HG03457 (cell line): ENCODE measurements at regions not wholly inside any gene's neighbourhood (a gene's known extent, or its start where the extent isn't known, plus 50 kb on each side); places are given as distances from the start of the nearest gene placed in this dataset.
"Not testable (repeated sequence)": the region's sequence is repeated elsewhere in the genome, so short reads cannot be mapped to it uniquely, and the experiment has no call there.

Source experiments
- ATAC-seq: cut with Tn5 transposase; IDR thresholded peaks from one replicate; pipeline ENCODE4 v1.9.1; 2021; ENCODE audit warnings: moderate number of reproducible peaks; ENCODE audit not compliant: unreplicated experiment

DNA sequence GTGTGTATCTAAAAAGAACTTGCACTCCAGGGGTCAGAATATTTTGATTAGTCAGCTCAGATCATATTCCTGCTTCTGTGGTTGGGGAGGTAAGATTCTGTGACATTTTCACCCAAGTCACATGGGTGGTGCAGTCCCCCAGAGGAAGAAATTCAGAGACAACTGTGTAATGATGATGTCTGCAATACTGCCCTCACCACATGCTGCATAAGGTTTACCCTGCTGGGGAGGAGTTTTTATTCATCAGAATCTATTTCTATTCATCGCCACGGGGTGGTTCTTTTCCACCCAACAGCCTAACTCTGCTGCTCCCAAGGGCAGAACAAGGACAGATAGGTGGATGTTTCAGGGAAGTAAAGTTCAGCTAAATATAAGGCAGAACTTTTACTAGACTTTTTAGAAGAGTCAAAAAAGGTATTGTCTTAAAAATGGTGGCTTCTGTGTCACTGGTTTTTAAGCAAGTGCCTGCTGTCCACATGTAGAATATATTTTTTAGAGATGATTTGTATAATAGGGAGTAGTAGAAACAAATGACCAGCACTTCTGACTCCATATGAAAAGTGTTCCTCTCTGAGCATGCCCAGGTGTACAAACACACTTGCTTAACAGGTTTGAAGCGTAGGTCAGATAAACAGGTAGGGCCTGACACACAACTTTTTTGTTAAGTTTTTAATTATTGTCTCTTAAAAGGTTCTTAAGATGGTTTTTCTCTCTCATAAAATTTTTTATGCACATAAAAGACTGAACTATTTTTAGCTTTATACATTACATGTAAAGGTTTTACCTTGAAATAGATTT is 352.7 kb downstream of the LRRC70 start:
- no peak for ATAC-seq

DNA sequence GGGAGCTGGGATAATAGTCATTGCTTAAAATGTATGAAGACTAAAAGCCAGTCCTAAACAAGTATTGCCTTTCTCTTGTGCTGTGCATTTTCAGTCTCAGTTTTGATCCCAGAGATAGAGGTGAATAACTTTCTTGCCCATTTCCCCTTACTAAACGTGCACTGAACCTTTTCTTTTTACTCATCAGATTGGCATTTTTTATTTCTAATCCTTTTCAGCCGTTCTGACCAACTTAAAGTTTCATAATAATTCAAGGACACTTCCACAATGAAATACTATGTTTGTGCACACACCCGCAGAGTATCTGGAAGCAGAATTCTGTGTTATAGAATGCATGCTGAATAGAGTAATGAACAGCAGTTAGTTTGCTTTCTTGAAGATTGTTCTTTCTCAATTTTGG is 343.6 kb downstream of the LRRC70 start:
- no peak for ATAC-seq

DNA sequence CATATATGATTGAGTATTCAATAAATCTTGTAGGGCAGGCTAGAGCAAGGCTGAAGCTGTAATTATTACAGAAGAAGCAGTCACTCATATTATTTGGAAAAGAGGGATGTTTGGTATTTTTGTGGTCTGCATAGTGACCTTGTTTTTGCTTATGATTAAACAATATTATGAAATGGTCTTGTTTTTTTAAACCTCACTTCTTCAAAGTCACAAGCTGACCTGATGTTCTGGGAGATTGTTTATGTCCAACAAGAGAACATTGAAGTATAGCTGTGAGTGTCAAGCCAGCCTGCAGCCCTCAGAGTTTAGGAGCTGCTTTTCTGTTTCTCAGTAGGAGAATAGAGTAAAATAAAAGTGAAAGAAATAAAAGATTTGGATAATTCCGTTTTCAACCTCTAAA is 342.2 kb downstream of the LRRC70 start:
- no peak for ATAC-seq

DNA sequence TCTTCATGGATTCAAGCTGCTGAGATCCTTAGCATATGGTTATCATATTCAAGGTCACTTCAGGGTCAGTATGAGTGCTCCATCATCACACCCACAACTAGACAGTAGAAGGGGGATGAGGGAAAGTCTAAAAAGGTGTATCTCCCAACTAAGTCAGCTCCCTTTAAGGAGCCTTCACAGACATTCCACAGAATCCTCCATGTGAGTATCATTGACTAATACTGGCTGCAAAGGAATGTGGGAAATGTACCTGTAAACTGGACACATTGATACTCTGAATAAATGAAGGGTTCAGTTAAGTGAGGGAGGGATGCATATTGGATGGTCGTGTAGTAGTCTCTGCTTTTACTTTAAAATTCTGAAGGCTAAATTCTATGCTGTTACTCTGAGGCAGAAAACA is 330.7 kb downstream of the LRRC70 start:
- ATAC-seq: no peak

DNA sequence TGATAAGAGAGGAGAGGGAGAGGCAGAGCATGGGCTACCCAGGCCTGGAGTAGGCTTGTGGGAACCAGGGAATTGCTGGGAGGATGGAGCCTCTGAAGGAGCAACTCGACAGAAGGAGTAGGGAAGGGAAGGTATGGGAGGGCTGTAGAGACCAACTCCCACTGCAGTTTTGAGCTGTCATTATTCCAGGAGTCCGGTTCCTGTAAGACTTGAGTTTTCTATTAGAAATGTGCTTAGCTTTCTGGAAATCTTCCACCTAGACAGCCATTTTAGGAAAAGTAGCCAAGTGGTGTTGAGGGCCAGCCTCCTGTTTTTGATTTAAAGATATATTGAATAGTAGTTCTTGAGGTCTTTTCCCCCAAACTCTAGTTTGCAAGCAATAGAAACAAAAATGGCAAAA is 323.5 kb downstream of the LRRC70 start:
- ATAC-seq: no peak

DNA sequence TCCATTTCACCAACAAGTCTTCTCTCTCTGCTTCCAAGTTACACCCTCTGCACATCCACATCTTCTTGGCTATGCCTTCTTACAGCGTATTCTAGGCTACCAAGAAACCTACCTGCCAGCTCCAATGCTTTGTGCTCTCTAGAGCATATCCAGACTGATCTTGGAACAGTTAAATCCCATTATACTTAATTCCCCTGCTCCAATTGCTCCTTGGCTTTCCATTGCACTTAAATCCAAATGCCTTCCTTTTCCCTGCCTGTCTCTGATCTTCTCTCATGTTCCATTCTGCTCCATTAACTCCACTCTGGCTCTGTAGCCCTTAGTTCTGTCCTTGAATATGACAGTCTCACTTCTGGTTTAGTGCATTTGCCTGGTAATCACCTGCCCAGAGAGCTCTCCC is 322.4 kb downstream of the LRRC70 start:
- ATAC-seq: no peak

DNA sequence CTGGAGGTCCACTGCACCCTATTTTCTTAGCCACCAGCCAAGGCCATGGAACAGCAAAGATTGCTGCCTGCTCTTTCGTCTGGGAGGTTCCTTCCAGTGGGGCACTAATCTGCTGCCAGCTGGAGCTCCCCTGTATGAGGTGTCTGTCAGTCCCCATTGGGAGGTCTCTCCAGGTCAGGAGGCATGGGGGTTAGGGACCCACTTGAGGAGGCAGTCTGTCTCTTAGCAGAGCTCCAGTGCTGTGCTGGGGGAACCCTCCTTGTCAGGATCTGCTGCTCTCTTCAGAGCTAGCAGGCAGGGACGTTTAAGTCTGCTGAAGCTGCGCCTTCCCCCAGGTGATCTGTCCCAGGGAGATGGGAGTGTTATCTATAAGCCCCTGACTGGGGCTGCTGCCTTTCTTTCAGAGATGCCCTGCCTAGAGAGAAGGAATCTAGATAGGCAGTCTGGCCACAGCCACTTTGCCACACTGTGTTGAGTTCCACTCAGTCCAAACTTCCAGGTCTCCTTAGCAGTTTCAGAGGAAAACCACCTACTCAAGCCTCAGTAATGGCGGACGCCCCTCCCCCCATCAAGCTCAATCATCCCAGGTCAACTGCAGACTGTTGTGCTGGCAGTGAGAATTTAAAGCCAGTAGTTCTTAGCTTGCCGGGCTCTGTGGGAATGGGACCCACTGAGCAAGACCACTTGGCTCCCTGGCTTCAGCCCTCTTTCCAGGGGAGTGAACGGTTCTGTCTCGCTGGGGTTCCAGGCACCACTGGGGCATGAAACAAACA is 317.7 kb downstream of the LRRC70 start:
- no peak for ATAC-seq

DNA sequence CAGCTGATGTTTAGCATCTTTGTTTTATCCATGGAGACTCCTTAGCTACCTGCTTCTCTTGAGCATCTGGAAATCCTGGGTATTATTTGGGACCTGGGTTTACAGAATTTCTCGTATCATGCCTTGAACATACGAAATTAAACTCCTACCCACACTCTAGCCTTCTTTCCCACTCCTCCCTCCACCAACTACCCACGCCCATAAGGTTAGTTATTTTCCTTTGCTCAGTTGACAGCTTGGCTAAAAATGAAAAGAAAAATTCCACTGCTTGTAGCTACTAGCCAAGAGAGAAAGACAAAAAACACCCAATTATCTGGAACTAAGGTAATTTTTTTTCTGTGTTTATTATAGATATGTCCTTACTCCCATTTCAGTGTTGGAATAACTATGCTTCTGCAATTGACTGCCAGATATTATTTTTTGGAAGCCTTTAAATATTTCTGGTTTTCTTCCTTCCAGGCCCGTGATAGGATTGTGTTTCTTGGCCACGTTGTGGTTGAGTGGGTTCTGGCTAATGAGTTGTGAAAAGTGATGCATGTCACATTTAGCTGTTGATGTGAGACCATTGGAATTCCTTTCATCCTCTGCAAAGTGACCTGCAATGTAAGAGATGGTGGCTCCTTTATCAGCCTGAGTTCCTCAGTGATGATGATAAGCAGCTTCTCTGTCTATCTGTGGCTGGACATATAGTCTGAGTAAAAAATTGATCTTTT is 308.1 kb downstream of the LRRC70 start:
- no peak for ATAC-seq

DNA sequence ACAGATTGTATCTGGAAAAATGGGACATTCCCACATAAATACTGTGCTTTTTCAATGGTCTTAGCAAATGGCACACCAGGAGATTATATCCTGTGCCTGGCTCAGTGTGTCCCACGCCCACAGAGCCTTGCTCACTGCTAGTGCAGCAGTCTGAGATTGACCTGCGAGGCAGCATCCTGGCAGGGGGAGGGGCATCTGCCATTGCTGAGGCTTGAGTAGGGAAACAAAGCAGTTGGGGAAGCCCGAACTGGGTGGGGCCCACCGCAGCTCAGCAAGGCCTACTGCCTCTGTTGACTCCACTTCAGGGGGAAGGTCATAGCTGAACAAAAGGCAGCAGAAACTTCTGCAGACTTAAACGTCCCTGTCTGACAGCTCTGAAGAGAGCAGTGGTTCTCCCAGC is 258.7 kb downstream of the LRRC70 start:
- ATAC-seq: not testable (repeated sequence)

DNA sequence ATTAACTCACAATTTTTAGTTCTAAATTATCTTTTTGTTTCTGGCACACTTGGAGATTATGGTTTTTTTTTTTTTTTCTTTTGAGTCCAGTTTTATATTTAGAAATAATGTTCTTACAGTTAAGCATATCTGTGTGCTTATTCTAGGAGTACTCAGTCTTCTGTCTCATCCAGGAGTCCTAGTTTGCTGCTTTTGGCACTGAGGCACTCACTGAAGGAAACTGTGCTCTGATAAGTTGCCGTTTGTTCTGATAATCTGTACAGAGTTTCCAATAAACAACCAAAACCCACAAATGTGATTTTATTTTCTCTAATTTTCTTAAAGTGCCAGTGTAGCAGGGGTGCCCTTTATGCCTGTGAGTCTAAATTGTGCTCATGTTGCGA is 251.0 kb downstream of the LRRC70 start:
- ATAC-seq: no peak

DNA sequence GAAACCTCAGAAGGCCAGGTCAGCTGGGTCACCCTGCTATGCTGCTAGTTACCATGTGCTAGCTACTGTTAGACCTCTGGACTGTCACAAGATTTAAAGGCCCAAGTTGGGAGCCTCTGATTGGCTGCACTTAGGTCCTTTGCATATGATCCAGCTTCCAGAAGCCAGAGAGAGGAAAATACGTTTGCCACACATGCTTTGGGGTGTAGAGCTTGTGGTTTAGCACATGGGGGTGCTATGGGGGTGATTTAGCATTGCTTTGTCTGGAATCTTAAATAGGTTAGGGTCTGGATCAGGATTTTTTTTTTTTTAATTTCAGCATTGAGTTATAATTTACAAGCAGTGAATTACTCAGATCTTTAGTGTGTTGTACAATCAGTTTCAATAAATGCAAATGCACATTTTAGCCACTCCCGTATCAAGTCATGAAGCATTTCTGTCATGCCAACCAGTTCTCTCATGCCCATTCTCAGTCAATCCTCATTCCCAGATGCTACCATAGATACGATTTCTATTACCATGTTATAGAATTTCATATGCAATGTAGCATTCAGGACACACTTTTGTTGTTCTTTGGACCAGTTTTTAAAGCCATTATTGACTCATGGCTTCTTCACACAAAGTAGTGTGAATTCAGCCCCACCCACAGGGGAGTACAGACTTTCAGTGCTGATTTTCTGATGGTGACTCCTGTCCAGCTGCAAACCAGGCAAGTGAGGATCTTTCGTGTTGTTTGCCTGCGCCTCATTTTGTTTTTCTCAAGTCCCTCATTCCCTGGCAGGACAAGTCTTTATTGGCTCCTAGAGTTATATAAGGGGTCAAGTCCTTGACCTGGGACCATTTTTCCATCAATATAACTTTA is 250.4 kb downstream of the LRRC70 start:
- no peak for ATAC-seq

DNA sequence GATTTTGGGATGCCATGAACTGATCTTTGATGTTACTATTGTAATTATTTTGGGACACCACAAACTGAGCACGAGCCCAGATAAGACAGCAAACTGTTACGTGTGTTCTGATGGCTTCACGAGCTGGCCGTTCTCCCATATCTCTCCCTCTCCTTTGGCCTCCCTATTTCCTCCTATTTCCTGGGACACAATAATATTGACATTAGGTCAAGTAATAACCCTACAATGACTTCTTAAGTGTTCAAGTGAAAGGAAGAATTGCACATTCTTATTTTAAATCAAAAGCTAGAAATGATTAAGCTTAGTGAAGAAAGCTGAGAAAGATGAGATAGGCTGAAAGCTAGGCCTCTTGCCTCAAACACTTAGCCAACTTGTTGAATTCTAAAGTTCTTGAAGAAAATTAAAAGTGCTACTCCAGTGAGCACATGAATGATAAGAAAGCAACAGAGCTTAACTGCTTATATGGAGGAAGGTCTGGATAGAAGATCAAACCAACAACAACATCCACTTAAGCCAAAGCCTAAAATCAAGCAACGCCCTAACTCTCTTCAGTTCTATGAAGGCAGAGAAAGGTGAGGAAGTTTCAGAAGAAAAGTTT is 247.1 kb downstream of the LRRC70 start:
- no peak for ATAC-seq

DNA sequence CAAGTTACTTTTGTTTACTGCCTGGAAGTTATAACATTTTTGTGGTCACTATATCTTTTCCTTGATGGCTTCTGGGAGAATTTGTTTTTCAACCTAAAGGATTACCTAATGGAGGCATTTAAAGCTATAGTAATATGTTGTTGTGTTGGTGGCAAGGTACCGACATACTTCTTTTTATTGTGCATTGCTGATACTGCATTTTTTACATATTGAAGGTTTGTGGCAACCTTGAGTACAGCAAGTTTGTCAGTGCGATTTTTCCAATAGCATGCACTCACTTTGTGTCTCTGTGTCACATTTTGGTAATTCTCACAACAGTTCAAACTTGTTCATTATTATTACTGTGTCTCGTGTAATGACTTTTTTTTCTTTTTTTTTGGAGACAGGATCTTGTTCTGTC is 246.3 kb downstream of the LRRC70 start:
- no peak for ATAC-seq

DNA sequence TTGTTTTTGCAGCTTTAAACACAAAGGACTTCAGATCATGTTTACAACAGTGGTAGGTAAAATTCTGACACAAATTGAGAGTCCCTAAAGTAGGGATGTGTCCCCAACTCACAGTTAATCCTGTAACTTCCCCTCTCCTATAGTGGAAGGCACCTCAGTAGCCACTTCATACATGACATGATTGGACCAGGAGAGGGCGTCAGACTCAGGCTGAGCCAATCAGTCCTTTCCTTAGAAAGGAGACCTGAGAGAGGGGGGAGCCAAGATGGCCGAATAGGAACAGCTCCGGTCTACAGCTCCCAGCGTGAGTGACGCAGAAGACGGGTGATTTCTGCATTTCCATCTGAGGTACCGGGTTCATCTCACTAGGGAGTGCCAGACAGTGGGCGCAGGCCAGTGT is 238.4 kb downstream of the LRRC70 start:
- not testable (repeated sequence) for ATAC-seq

DNA sequence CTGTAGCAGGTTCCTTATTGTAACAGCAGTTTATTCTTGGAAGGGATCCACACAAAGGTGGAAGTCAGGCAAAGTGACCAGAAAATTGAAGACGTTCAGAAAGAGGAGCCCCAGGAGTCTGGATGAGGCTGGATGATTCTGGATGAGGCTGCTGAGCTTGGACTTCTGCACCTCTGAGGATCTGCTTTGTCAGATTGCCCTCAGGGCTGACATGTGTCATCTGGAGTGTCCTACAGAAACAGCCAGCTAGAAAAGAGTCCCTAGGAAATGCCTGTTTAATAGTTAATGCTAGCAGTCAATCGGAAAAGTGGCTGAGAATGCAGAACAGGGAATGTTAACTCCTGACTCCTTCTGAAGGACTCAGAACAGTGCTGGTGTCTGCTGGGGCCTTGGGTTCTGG is 236.4 kb downstream of the LRRC70 start:
- ATAC-seq: no peak

DNA sequence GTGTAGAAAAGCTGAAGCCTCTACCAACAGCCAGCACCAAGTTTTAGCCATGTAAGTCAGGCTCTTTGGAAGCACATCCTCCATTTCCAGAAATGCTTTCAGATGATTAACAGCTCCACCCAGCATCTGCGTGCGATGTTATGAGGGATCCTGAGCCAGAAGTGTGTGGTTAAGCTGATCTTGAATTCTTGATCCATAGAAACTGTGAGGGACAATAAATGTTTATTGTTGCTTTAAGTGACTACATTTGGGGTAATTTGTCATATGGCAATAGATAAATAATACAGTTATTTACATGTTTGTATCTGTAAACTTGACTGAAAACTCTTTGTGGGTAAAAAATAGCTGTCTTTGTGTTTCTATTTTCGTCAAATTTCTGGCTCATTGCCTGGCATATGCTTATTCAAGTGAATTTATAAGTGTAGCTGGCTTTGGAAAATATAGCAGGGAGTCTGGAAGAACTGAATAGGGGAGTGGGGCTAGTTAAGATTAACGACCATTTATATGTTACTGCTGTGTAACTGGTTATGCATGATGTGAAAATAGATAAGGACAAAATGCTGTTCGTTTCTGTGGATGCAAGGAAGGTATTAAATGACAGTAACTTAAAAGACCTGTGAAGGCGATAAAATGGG is 234.1 kb downstream of the LRRC70 start:
- ATAC-seq: no peak

DNA sequence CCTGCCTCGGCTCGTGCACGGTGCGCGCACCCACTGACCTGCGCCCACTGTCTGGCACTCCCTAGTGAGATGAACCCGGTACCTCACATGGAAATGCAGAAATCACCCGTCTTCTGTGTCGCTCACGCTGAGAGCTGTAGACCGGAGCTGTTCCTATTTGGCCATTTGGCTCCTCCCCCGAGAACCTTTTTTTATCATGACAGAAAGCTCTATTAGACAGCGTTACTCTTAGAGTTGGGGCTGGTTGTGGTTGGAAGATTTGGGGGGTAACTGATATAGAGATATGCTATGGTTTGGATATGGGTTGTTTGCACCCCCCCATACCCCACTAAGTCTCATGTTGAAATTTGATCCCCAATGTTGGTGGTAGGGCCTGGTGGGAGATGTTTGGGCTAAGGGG is 226.2 kb downstream of the LRRC70 start:
- not testable (repeated sequence) for ATAC-seq

DNA sequence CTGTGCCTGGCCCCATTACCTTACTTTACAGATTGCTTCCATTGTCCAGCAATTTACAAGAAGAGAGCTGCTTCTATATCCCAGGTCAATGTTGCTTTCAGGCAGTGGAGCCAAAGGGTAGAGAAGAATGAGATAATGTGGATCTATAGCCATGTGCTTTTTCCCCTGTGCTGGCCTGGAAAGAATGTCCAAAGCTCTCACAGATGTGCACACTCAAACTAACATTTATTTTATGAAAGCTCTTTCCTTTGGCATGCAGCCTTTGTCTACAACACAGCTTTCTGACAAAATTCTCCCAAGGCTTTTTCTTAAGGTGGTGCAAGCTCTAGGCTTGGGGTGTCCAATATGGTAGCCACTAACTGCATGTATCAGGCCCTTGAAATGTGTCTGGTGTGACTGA is 217.3 kb downstream of the LRRC70 start:
- no peak for ATAC-seq

DNA sequence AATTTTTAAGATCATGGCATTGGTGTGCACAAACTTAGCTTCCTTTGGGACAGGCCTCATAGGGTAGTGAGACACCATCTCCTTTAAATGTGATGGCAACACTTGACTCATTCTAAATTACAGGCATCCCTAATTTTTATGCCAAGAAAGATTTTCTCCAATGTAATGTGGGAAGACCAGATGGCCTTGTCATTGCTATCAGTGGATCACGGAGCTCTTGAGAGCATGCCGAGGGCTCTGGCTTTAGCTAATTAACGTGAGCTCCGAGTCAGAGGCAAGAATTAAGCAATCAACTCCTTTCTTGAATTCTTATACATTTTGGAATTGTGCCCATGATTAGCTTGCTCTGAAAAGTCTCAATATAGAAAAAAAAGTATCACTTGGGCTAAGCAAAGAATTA is 215.8 kb downstream of the LRRC70 start:
- ATAC-seq: no peak

DNA sequence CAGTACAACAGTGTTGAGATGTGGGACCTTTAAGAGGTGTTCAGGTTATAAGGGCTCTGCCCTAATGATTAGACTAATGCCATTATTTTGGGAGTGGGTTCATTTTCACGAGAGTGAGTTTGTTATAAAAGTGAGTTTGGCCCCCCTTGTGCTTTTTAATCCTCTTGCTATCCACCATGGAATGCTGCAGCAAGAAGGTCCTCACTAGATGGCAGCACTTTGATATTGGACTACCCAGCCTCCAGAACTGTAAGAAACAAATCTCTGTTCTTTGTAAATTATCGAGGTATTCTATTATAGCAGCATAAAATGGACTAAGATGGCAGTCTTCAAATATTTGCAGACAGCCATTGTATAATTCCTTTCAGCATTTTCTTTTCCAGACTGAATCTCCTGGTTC is 212.4 kb downstream of the LRRC70 start:
- no peak for ATAC-seq
